HL-60 (cell line): ENCODE measurements at regions not wholly inside any gene's neighbourhood (a gene's known extent, or its start where the extent isn't known, plus 50 kb on each side); places are given as distances from the start of the nearest gene placed in this dataset.

Source experiments
- POLR2AphosphoS5 ChIP-seq: IDR thresholded peaks from 2 replicates; pipeline ENCODE4 v1.6.1; 2012; ENCODE audit warnings: low read depth
- REST ChIP-seq: IDR thresholded peaks from 2 replicates; pipeline ENCODE4 v1.6.1; 2012; ENCODE audit warnings: low read depth; ENCODE audit not compliant: insufficient replicate concordance
- TF ChIP-seq, protein P1 (sequence below): IDR thresholded peaks from one replicate; pipeline ENCODE4 v1.5.1; 2011; ENCODE audit warnings: low read length, control low read depth, inconsistent platforms; ENCODE audit not compliant: insufficient read depth

GRCh38 chr15:61689067-61689466, 371.2 kb downstream of the VPS13C start:
- TF ChIP-seq, protein P1, sequence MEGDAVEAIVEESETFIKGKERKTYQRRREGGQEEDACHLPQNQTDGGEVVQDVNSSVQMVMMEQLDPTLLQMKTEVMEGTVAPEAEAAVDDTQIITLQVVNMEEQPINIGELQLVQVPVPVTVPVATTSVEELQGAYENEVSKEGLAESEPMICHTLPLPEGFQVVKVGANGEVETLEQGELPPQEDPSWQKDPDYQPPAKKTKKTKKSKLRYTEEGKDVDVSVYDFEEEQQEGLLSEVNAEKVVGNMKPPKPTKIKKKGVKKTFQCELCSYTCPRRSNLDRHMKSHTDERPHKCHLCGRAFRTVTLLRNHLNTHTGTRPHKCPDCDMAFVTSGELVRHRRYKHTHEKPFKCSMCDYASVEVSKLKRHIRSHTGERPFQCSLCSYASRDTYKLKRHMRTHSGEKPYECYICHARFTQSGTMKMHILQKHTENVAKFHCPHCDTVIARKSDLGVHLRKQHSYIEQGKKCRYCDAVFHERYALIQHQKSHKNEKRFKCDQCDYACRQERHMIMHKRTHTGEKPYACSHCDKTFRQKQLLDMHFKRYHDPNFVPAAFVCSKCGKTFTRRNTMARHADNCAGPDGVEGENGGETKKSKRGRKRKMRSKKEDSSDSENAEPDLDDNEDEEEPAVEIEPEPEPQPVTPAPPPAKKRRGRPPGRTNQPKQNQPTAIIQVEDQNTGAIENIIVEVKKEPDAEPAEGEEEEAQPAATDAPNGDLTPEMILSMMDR = no peak
- TF ChIP-seq POLR2AphosphoS5 (no peak), REST (no peak)
